ENCODE measurements at regions not wholly inside any gene's neighbourhood (a gene's known extent, or its start where the extent isn't known, plus 50 kb on each side); places are given as distances from the start of the nearest gene placed in this dataset.

DNA sequence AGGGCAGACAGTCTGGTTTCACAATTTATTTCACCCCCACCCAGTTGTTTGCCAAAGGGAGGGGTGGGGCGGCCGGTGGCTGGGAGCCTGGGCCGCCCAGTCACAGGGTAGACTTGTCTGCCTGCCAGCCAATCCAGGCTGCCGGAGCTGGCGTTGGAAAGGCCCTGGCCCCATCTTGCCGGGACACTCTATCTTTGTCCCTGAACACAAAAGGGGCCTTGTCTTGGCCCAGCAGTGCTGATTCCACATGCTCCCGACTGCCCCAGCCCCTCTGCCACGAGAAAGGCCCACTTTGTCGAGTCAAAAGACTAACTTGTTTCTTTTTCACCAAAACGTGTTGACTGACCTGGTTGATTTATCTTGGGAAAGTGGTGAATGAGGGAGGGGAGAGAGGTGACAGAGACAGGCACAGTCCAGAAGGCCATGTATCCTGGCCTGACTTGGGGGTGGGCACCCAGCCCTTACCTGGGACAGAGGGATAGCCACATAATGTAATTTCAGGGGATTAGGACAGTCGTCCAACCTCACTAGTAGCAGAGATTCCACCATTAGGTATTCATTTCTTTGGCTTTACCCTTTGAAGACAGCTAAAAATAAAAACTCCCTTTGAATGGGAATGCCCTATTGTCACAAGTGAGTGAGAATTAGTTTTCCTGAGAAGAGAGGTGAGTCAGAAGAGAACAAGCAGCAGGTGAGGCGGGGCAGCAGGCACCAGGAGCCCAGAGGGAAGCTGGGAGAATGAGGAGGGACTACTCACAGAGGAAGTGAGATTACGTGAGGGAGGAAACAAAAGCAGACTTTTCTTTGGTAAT is 67.0 kb upstream of the SIRPA start (continued):
- TF ChIP-seq, protein P1, sequence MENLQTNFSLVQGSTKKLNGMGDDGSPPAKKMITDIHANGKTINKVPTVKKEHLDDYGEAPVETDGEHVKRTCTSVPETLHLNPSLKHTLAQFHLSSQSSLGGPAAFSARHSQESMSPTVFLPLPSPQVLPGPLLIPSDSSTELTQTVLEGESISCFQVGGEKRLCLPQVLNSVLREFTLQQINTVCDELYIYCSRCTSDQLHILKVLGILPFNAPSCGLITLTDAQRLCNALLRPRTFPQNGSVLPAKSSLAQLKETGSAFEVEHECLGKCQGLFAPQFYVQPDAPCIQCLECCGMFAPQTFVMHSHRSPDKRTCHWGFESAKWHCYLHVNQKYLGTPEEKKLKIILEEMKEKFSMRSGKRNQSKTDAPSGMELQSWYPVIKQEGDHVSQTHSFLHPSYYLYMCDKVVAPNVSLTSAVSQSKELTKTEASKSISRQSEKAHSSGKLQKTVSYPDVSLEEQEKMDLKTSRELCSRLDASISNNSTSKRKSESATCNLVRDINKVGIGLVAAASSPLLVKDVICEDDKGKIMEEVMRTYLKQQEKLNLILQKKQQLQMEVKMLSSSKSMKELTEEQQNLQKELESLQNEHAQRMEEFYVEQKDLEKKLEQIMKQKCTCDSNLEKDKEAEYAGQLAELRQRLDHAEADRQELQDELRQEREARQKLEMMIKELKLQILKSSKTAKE (CRISPR knock-in tag; IDR thresholded peaks at IDR 0.05; ENCODE audit: borderline replicate concordance): peak; percentile 72
- TF ChIP-seq NKX3-1 (CRISPR knock-in tag; IDR thresholded peaks at IDR 0.05): no peak
- peak; percentile 90 for TF ChIP-seq TARDBP (CRISPR knock-in tag; IDR thresholded peaks at IDR 0.05)
- no peak for TF ChIP-seq ELF1 (CRISPR knock-in tag; IDR thresholded peaks at IDR 0.05)
- no peak for TF ChIP-seq ZNF879 (CRISPR knock-in tag; IDR thresholded peaks at IDR 0.05)
- TF ChIP-seq, protein P2, sequence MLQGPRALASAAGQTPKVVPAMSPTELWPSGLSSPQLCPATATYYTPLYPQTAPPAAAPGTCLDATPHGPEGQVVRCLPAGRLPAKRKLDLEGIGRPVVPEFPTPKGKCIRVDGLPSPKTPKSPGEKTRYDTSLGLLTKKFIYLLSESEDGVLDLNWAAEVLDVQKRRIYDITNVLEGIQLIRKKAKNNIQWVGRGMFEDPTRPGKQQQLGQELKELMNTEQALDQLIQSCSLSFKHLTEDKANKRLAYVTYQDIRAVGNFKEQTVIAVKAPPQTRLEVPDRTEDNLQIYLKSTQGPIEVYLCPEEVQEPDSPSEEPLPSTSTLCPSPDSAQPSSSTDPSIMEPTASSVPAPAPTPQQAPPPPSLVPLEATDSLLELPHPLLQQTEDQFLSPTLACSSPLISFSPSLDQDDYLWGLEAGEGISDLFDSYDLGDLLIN (CRISPR knock-in tag; IDR thresholded peaks at IDR 0.05; ENCODE audit: borderline replicate concordance): no peak
- no peak for TF ChIP-seq WIZ (CRISPR knock-in tag; IDR thresholded peaks at IDR 0.05)
- TF ChIP-seq ZNF24 (IDR thresholded peaks at IDR 0.05): no peak
- TF ChIP-seq SUZ12 (IDR thresholded peaks at IDR 0.05; ENCODE audit: low read depth, low read length): no peak
- TF ChIP-seq, protein P3, sequence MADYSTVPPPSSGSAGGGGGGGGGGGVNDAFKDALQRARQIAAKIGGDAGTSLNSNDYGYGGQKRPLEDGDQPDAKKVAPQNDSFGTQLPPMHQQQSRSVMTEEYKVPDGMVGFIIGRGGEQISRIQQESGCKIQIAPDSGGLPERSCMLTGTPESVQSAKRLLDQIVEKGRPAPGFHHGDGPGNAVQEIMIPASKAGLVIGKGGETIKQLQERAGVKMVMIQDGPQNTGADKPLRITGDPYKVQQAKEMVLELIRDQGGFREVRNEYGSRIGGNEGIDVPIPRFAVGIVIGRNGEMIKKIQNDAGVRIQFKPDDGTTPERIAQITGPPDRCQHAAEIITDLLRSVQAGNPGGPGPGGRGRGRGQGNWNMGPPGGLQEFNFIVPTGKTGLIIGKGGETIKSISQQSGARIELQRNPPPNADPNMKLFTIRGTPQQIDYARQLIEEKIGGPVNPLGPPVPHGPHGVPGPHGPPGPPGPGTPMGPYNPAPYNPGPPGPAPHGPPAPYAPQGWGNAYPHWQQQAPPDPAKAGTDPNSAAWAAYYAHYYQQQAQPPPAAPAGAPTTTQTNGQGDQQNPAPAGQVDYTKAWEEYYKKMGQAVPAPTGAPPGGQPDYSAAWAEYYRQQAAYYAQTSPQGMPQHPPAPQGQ (CRISPR knock-in tag; IDR thresholded peaks at IDR 0.05; ENCODE audit: borderline replicate concordance): 0 out of 2 replicates have a peak, but pooled peaks have one; percentile 80
- TF ChIP-seq, protein P4, sequence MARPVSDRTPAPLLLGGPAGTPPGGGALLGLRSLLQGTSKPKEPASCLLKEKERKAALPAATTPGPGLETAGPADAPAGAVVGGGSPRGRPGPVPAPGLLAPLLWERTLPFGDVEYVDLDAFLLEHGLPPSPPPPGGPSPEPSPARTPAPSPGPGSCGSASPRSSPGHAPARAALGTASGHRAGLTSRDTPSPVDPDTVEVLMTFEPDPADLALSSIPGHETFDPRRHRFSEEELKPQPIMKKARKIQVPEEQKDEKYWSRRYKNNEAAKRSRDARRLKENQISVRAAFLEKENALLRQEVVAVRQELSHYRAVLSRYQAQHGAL (CRISPR knock-in tag; IDR thresholded peaks at IDR 0.05; ENCODE audit: not compliant biosample characterization): no peak
- TF ChIP-seq TAF1 (CRISPR knock-in tag; IDR thresholded peaks at IDR 0.05): peak; percentile 46; the same call in 1 of the 2 replicates
- no peak for TF ChIP-seq RFX1 (IDR thresholded peaks at IDR 0.05)
- no peak for TF ChIP-seq HOXA7 (CRISPR knock-in tag; IDR thresholded peaks at IDR 0.05)
- no peak for TF ChIP-seq RAD21 (CRISPR knock-in tag; IDR thresholded peaks at IDR 0.05)
- TF ChIP-seq, protein P5, sequence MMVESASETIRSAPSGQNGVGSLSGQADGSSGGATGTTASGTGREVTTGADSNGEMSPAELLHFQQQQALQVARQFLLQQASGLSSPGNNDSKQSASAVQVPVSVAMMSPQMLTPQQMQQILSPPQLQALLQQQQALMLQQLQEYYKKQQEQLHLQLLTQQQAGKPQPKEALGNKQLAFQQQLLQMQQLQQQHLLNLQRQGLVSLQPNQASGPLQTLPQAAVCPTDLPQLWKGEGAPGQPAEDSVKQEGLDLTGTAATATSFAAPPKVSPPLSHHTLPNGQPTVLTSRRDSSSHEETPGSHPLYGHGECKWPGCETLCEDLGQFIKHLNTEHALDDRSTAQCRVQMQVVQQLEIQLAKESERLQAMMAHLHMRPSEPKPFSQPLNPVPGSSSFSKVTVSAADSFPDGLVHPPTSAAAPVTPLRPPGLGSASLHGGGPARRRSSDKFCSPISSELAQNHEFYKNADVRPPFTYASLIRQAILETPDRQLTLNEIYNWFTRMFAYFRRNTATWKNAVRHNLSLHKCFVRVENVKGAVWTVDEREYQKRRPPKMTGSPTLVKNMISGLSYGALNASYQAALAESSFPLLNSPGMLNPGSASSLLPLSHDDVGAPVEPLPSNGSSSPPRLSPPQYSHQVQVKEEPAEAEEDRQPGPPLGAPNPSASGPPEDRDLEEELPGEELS (CRISPR knock-in tag; IDR thresholded peaks at IDR 0.05): peak; percentile 83
- TF ChIP-seq ZNF550 (CRISPR knock-in tag; IDR thresholded peaks at IDR 0.05; ENCODE audit: borderline replicate concordance): no peak
- TF ChIP-seq PTBP1 (IDR thresholded peaks at IDR 0.05; ENCODE audit: low read depth, low read length, poor library complexity, severe bottlenecking): peak; percentile 73
- TF ChIP-seq ZNF572 (CRISPR knock-in tag; IDR thresholded peaks at IDR 0.05): no peak
- TF ChIP-seq SNAI1 (CRISPR knock-in tag; IDR thresholded peaks at IDR 0.05; ENCODE audit: borderline replicate concordance): peak; percentile 46; the same call in 1 of the 2 replicates

All from HepG2 (cell line).